IPS-18c (cell line): ENCODE measurements at regions not wholly inside any gene's neighbourhood (a gene's known extent, or its start where the extent isn't known, plus 50 kb on each side); places are given as distances from the start of the nearest gene placed in this dataset.

ENCODE experiments used
- H3K4me3 ChIP-seq: 2 replicates; pipeline ENCODE4 v1.7.0; 2013; ENCODE audit warnings: low read depth, mild to moderate bottlenecking, low read length, moderate library complexity; ENCODE audit not compliant: insufficient read depth
- H3K9me3 ChIP-seq: one replicate; pipeline ENCODE4 v1.6.1; 2013; ENCODE audit warnings: mild to moderate bottlenecking, low read length, moderate library complexity; ENCODE audit not compliant: control insufficient read depth, insufficient read depth

GRCh38 chr5:2187687-2188086, 305.0 kb upstream of the IRX4 start:
- H3K4me3 ChIP-seq: no peak overlapping the region
- H3K9me3 ChIP-seq: no peaks in the 10 kb centered on the region

DNA sequence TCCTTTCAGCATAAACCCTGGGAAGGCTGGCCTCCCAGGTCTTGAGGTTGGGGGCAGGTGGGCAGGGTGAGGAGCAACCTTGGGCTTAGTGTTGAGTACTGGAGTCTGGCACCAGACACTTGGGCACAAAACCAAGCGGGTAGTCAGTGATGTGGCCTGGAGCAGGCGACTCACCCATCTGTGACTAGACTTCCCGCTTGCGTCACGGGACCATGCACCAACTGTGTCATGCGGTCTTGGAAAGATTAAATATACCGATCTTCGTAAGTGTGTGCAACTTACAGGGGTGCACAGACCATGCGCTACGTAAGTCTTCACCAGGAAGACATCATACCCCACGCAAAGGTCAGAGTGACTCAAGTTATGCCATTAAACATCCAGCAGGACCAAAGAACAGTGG, 304.4 kb upstream of the IRX4 start:
- no peaks in the 10 kb centered on the region for H3K9me3 ChIP-seq
- no peak overlapping the region for H3K4me3 ChIP-seq

DNA sequence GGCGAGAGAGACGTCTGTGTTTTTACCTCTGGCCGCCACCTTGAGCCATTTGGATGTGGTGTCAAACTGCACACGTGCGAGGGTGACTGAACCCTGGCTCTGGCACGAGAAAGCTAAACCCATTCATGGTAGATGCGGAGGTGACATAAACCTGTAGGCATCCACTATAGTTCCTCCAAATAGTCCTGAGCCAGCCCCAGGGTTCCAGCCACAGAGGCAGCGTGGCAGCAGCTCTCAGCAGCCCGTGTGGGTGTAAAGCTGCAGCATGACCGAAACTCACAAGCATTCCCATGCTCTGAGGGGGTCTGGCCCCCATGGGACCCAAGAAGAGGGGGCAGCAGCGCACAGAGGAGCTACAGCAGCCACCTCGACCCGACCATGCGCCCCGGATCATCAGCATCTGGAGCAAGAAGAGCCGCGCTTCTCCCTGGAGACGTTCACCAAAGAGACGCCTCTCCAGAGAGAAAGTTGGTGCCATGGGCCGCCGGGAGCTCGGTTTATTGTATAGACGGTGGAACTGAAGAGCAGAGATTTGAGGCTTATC, 303.8 kb upstream of the IRX4 start:
- no peaks in the 10 kb centered on the region for H3K9me3 ChIP-seq
- no peak overlapping the region for H3K4me3 ChIP-seq

GRCh38 chr5:2185646-2186471, 303.1 kb upstream of the IRX4 start:
- H3K4me3 ChIP-seq: no peak overlapping the region

DNA sequence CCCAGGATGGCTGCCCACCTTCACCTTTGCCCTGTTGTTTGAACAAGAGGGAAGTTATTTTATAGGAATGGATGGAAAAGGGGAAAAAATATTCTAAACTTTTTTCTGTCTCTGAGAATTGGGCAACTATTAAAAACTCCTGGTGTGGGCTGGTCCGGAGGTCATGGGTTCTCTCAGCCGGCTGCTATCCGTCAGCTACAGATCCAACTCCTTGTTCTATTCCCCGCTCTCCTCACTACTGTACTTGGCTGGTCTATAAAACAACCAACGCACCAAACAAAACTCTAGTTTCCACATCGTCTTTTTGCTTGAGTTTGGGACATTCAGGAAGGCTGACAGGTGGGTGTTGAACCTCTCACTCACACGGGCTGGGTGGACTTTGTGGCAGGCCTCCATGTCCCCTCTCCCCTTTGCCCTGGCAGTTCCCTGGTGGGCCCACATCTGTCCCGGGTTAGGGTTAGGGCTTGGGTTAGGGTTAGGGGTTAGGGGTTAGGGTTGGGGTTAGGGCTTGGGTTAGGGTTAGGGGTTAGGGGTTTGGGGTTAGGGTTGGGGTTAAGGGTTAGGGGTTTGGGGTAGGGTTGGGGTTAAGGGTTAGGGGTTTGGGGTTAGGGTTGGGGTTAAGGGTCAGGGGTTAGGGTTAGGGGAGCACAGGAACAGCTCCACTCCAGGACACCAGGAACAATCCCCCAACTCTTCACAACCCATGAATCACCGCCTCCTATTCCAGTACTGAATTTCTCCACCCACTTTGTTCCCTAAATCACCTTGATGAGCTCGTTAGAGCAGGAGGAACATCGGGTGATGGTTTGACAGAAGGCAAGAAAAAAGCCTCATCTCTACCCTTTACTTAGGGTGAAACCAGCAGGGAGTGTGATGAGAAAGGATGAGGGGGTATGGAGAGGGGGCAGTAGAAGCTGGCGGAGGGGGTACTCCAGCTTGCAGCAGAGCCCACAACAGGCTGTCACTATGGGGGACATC, 302.1 kb upstream of the IRX4 start:
- H3K4me3 ChIP-seq: no peak overlapping the region
- no peaks in the 10 kb centered on the region for H3K9me3 ChIP-seq

More at GRCh38 chr5:2185646-2186471, 303.1 kb upstream of the IRX4 start:
- no peaks in the 10 kb centered on the region for H3K9me3 ChIP-seq

GRCh38 chr5:2184026-2184366, 301.3 kb upstream of the IRX4 start:
- Histone ChIP-seq H3K4me3 (no peak overlapping the region), H3K9me3 (no peaks in the 10 kb centered on the region)

- no peaks in the 10 kb centered on the region for H3K9me3 ChIP-seq
- no peak overlapping the region for H3K4me3 ChIP-seq
Observed at GRCh38 chr5:2183154-2184025, 300.7 kb upstream of the IRX4 start.

- H3K4me3 ChIP-seq: no peak overlapping the region
- no peaks in the 10 kb centered on the region for H3K9me3 ChIP-seq
Observed at GRCh38 chr5:2182020-2182419, 299.3 kb upstream of the IRX4 start.

GRCh38 chr5:2181557-2181956, 298.8 kb upstream of the IRX4 start:
- no peaks in the 10 kb centered on the region for H3K9me3 ChIP-seq
- H3K4me3 ChIP-seq: no peak overlapping the region

- H3K9me3 ChIP-seq: no peaks in the 10 kb centered on the region
Observed at GRCh38 chr5:2181149-2181548, 298.4 kb upstream of the IRX4 start.

DNA sequence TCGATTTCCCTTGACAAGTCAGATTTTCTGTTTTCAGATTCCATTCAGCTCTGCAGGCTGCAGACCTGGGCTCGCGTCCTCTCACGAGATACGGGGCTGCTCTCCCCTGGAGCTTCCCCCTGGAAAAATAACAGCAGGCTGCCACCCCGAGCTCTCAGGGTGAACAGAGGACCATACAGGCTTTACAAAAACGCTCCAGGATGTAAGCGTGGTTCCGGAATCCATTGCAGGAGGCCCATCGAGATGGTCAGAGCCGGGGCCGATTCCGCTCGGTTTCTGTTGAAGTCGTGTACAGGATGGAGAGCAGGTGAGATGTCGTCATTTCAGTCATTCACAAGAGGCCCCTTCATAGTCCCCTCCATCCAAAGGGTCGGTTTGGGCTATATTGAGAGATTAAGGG, 297.7 kb upstream of the IRX4 start:
- no peak overlapping the region for H3K4me3 ChIP-seq
- H3K9me3 ChIP-seq: no peaks in the 10 kb centered on the region

More at GRCh38 chr5:2181149-2181548, 298.4 kb upstream of the IRX4 start:
- no peak overlapping the region for H3K4me3 ChIP-seq

DNA sequence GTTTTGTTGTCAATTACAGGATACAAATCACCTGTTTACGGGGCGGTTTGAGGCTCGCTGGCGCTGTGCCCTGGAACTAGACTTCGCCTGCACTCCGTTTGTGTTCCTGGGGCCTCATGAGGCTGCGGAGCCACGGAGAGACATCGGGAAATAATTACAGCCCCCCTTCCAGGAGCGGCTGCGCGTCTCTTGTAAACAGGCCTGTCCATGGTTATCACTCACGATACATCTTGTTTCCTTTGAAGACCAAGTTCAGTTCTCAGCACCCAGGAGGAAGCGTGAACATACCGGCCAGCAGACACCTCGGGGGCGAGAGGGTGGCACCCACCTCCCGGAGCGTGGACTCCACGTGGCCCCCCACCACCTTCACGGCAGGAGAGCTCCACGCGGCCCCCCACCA, 297.1 kb upstream of the IRX4 start:
- H3K9me3 ChIP-seq: no peaks in the 10 kb centered on the region

GRCh38 chr5:2178528-2178927, 295.8 kb upstream of the IRX4 start:
- Histone ChIP-seq H3K9me3 (no peaks in the 10 kb centered on the region), H3K4me3 (no peak overlapping the region)

More for the DNA sequence above, 297.1 kb upstream of the IRX4 start:
- no peak overlapping the region for H3K4me3 ChIP-seq

GRCh38 chr5:2178071-2178477, 295.3 kb upstream of the IRX4 start:
- H3K4me3 ChIP-seq: no peak overlapping the region
- no peaks in the 10 kb centered on the region for H3K9me3 ChIP-seq

GRCh38 chr5:2177244-2177643, 294.5 kb upstream of the IRX4 start:
- no peaks in the 10 kb centered on the region for H3K9me3 ChIP-seq
- H3K4me3 ChIP-seq: no peak overlapping the region

GRCh38 chr5:2176581-2176980, 293.9 kb upstream of the IRX4 start:
- H3K9me3 ChIP-seq: no peaks in the 10 kb centered on the region
- H3K4me3 ChIP-seq: no peak overlapping the region

DNA sequence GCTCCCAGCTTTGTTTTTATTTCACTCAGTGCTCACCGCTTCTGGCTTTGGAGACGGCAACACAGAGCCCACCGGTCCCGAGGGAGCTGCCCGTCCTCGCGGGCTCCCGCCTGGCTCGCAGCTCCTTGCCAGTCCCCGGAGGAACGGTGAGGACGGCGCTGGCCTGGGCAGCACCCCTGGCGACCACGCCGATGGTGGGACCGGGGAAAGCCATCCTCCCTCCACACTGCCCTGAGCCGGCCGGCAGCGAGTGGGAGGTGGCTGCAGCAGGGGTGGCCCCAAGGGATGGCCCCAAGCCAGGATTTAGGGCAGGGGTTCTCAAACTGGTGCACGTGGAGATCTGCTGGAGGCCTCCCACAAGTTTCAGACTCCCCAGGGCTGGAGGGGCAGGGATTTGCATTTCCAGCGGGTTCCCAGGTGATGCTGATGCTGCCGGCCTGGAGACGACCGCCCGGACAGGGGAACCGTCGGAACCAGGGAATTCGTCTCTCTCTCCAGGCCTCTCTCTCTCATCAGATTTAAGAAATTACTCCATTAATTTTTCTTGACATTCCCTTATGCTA, 293.2 kb upstream of the IRX4 start:
- H3K9me3 ChIP-seq: no peaks in the 10 kb centered on the region
- no peak overlapping the region for H3K4me3 ChIP-seq
